ENCODE measurements at regions not wholly inside any gene's neighbourhood (a gene's known extent, or its start where the extent isn't known, plus 50 kb on each side); places are given as distances from the start of the nearest gene placed in this dataset.
A peak's percentile ranks its signal among the peaks of the same experiment; 100 is the strongest.
"Not testable (repeated sequence)": the region's sequence is repeated elsewhere in the genome, so short reads cannot be mapped to it uniquely, and the experiment has no call there.

DNA sequence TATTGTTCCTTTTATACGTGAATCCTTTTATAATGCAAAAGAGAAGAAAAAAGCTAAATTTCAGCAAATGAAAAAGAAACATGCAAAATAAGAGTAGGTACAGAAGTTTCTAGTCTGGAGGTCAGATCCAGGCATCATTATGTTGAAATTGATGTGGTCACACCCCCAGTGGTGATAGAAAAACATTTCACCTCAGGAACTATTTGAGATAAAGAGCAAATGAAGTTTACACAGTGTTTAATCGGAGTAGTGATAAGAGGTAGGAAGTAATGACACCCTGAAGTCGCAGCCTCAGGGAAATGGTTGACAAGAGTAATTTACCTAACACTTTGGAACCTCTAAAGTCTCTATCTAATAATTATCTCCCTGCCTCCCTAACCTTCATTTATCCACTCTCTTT, 536.0 kb upstream of the STEAP1 start:
- no peak for DNase-seq (ENCODE audit: low read depth in 2 of 3, low spot score in 1 of 3)

DNA sequence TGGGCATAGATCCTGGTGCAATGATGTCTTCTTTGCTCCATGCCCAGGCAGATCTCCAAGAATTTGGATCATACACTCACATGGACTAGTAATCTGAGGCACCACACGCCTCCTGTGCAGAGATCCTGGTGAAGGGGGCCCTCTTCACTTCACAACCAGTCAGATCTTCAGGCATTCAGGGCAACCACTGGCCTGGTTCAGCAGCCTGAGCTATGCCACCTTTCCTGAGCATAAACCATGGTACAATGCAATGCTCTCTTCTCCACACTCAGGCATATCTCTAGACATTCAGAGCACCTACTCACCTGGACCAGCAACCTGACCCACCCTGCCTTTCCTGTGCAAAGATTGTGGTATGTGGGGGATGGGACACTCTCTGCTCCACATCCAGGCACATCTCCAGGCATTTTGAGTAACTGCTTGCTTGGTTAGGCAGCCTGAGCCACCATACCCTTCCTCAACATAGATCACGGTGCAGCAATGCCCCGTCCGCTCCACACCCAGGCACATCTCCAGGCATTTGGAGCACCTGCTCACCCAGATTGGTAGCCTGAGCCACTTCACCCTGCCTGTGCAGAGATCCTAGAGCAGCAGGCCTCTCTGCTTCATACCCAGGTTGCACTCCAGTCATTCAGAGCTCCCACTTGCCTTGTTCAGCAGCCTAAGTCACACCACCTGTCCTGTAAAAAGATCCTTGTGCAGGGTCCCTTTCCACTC, 532.2 kb upstream of the STEAP1 start:
- DNase-seq (ENCODE audit: low read depth in 2 of 3, low spot score in 1 of 3), result no peak

DNA sequence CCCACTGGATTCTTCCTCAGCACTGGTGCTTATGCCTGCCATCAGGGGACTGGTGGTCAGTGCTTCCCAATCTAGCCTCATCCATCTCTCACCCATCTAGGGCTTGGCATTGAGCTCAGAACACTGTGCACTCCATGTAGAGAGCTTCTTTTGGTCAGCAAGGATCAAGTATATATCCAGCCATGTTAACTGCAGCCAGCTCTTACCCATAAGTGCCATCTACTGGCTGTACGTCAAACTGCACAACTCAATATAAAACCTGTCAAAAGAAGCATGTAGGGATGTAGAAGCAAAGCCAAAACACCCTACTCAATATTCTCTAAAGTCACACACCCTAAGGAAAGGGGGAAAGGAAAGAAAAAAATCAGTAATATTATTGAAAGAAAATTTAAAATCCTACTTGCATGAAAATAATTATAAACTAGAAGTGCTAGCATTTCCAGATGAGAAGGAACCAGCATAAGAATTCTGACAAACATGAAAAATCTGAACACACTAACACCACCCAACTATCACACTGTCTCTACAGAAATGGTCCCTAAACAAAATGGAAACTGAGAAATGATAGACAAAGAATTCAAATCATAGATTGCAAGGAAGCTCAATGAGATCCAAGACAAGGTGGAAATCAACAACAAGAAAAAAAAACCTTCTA, 531.1 kb upstream of the STEAP1 start:
- DNase-seq (ENCODE audit: low read depth in 2 of 3, low spot score in 1 of 3), result peak in 1 of 3 donors; percentile 12

DNA sequence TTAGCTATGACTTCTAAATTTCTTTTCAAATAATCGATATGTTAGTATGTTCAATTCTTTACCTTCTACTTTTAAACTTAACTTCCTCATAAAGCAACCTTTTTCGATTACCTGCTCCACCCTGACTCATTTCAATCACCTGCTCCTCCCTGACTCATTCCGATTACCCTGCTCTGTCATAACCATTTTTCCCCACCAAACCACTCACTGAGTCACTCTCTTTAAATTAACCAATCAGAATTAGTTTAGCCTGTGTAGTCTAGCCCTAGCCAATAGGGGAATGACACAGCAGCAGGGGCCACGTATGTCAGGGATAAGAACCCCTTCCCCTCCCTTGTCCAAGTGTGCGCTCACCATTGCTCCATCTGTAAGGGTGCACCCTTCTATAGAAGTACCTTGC, 530.1 kb upstream of the STEAP1 start:
- DNase-seq (ENCODE audit: low read depth in 2 of 3, low spot score in 1 of 3), result not testable (repeated sequence)

- no peak for DNase-seq (ENCODE audit: low read depth in 2 of 3, low spot score in 1 of 3)
Observed at GRCh38 chr7:89648509-89648908, 505.8 kb upstream of the STEAP1 start.

- no peak for DNase-seq (ENCODE audit: low read depth in 2 of 3, low spot score in 1 of 3)
Observed at GRCh38 chr7:89655946-89656345, 498.3 kb upstream of the STEAP1 start.

DNA sequence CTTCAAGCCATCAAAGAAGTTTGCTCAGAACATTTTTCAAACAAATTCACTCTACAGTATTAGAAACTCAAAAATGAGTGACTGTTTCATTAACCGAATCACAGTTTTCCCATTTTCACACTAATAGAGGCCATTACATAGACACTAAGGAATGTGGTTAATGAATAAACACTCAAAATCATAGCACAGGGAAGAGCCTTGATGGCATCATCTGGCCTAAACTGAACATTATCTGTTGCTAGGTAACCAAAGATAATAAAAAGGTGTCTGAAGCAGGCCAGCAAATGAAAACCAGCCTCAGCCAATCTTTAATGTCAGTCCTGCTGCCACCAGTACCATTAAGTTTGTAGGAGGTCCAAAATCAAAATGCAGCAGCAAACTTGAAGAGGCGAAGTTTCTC, 492.4 kb upstream of the STEAP1 start:
- DNase-seq (ENCODE audit: low read depth in 2 of 3, low spot score in 1 of 3), result no peak

GRCh38 chr7:89666136-89666835, 488.0 kb upstream of the STEAP1 start:
- no peak for DNase-seq (ENCODE audit: low read depth in 2 of 3, low spot score in 1 of 3)

- DNase-seq (ENCODE audit: low read depth in 2 of 3, low spot score in 1 of 3), result no peak
Observed at GRCh38 chr7:89680161-89680560, 474.1 kb upstream of the STEAP1 start.

DNA sequence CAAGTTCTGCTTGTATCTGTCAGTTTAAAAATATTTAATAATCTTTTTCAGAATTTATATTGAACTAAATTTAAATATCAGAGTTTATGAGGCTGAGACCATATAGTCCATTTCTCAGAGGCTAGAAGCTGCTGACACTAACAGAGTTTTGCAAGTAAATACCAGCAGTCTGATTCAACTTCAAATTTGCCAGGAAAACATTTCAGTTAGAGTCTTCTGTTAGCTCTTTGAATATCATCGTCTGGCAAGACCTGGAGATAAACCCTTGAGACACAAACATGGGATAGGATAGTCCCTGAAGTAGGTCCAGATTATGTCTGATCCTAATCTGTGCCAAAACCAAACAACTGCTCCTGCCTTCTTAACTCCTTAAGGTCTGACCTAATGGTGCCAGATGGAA, 472.8 kb upstream of the STEAP1 start:
- no peak for DNase-seq (ENCODE audit: low read depth in 2 of 3, low spot score in 1 of 3)

GRCh38 chr7:89685287-89685686, 469.0 kb upstream of the STEAP1 start:
- DNase-seq (ENCODE audit: low read depth in 2 of 3, low spot score in 1 of 3), result no peak

GRCh38 chr7:89687211-89687610, 467.1 kb upstream of the STEAP1 start:
- DNase-seq (ENCODE audit: low read depth in 2 of 3, low spot score in 1 of 3), result no peak

GRCh38 chr7:89695241-89695640, 459.0 kb upstream of the STEAP1 start:
- DNase-seq (ENCODE audit: low read depth in 2 of 3, low spot score in 1 of 3), result no peak

DNA sequence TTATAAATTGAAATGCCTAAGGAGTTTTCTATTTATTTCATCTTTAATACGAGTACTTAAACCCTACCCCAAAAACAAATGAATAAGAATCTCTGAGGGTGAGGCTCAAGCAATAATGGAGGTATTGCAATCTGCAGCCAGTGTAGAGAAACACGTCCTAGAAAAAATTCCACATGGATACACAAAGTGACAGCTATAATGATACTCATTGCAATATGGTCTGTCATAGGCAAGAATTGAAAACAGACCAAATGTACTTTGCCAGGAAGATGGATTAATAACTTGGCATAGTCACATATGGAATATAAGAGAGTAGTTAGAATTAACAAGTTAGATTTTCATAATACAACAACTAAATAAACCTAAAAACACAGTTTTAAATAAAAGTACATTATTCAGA, 440.1 kb upstream of the STEAP1 start:
- DNase-seq (ENCODE audit: low read depth in 2 of 3, low spot score in 1 of 3), result no peak

- DNase-seq (ENCODE audit: low read depth in 2 of 3, low spot score in 1 of 3), result not testable (repeated sequence)
Observed at GRCh38 chr7:89718941-89719340, 435.3 kb upstream of the STEAP1 start.

DNA sequence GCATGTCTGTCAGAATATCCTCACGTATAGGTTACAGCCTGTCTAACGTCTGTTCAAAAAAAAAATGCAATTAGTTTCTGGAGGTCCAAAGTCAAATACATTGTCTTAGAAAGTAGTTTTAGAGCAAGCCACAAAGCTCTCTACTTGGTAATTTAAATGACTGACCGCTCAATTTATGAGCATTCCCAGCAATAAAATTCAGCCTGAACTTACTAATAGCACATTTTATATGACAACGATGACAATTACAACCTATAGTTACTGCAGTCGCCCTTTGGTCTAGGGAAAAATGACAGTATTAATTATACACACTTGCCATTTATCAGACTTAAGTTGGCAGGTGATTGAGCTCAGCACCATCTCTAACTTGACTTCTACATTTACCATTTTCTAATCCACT, 425.8 kb upstream of the STEAP1 start:
- no peak for DNase-seq (ENCODE audit: low read depth in 2 of 3, low spot score in 1 of 3)

DNA sequence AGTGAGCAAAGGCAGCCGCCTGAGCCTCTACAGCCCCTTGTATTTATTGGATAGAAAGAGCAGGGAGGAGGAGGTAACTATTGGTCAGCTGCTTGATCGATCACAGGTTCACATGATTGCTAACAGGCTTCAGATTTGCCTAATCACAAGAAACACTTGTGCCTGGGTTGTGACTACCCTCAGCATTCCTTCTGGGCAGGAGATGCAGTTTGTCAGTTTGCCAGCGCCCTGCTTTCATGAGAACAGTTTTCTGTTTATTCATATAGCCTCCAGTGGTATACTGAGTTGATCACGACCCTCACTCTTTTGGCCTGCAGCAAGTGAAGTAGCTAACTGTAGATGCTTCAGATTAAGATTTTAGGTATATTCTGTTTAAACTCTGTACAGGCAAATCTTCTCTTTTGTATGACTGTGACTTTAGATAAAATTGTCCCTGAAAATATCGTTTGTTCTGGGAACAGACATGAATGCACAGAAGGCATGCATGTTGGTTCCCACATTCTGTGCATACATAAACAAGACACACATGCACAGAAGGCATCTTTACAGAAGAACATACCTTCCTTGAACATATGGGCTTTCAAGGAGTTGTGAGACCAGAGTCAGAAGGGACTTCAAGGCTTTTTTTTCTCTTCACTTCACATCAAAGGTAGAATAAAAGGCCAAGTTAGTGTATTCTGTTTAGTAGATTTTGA, 422.4 kb upstream of the STEAP1 start:
- no peak for DNase-seq (ENCODE audit: low read depth in 2 of 3, low spot score in 1 of 3)

DNA sequence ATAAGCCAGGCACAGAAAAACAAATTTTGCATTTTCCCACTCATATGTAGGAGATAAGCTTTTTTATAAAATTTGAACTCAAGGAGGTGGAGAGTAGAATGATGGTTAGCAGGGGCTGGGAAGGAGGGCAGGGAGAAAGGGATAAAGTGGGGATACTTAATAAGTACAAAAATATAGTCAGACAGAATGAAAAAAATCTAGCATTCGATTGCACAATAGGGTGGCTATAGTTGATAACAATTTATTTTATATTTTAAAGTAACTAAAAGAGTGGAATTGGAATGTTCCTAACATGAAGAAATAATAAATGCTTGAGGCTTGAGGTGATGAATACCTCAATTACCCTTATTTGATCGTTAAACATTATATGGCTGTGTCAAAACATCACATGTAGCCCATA, 415.7 kb upstream of the STEAP1 start:
- no peak for DNase-seq (ENCODE audit: low read depth in 2 of 3, low spot score in 1 of 3)

- no peak for DNase-seq (ENCODE audit: low read depth in 2 of 3, low spot score in 1 of 3)
Observed at GRCh38 chr7:89757910-89758309, 396.4 kb upstream of the STEAP1 start.

GRCh38 chr7:89760690-89761089, 393.6 kb upstream of the STEAP1 start:
- no peak for DNase-seq (ENCODE audit: low read depth in 2 of 3, low spot score in 1 of 3)

- DNase-seq (ENCODE audit: low read depth in 2 of 3, low spot score in 1 of 3), result no peak
Observed at GRCh38 chr7:89761173-89761572, 393.1 kb upstream of the STEAP1 start.

- no peak for DNase-seq (ENCODE audit: low read depth in 2 of 3, low spot score in 1 of 3)
Observed at GRCh38 chr7:89770161-89770560, 384.1 kb upstream of the STEAP1 start.
